HEK293T (cell line): ENCODE measurements at regions not wholly inside any gene's neighbourhood (a gene's known extent, or its start where the extent isn't known, plus 50 kb on each side); places are given as distances from the start of the nearest gene placed in this dataset.

ENCODE experiments used
- ARNT ChIP-seq: fragments of 450-650 bp; IDR thresholded peaks from 2 replicates; pipeline ENCODE4 v1.6.1; 2017; ENCODE audit warnings: mild to moderate bottlenecking
- BHLHE40 ChIP-seq: fragments of 450-650 bp; IDR thresholded peaks from 2 replicates; pipeline ENCODE4 v1.6.1; 2016; ENCODE audit warnings: mild to moderate bottlenecking, moderate library complexity, borderline replicate concordance
- ELF4 ChIP-seq: fragments of 450-650 bp; IDR thresholded peaks from 2 replicates; pipeline ENCODE4 v1.6.1; 2017; ENCODE audit warnings: antibody characterized with exemption
- FOXA1 ChIP-seq: fragments of 450-650 bp; IDR thresholded peaks from 2 replicates; pipeline ENCODE4 v1.6.1; 2016; ENCODE audit warnings: mild to moderate bottlenecking
- FOXK2 ChIP-seq: fragments of 450-650 bp; IDR thresholded peaks from 2 replicates; pipeline ENCODE4 v1.6.1; 2016; ENCODE audit warnings: mild to moderate bottlenecking
- FOXM1 ChIP-seq: fragments of 450-650 bp; IDR thresholded peaks from 2 replicates; pipeline ENCODE4 v1.6.1; 2017; ENCODE audit warnings: mild to moderate bottlenecking, borderline replicate concordance
- HDGF ChIP-seq: fragments of 450-650 bp; IDR thresholded peaks from 2 replicates; pipeline ENCODE4 v1.6.1; 2017; ENCODE audit warnings: antibody characterized with exemption, borderline replicate concordance
- LEF1 ChIP-seq: fragments of 450-650 bp; IDR thresholded peaks from 2 replicates; pipeline ENCODE4 v1.6.1; 2017; ENCODE audit warnings: mild to moderate bottlenecking, borderline replicate concordance
- NFRKB ChIP-seq: fragments of 450-650 bp; IDR thresholded peaks from 2 replicates; pipeline ENCODE4 v1.6.1; 2016; ENCODE audit warnings: mild to moderate bottlenecking, moderate library complexity
- SP1 ChIP-seq: fragments of 450-650 bp; IDR thresholded peaks from 2 replicates; pipeline ENCODE4 v1.6.1; 2017
- SUZ12 ChIP-seq: fragments of 450-650 bp; IDR thresholded peaks from 2 replicates; pipeline ENCODE4 v1.6.1; 2016; ENCODE audit warnings: mild to moderate bottlenecking
- TARDBP ChIP-seq: fragments of 450-650 bp; IDR thresholded peaks from 2 replicates; pipeline ENCODE4 v1.6.1; 2016
- ZNF384 ChIP-seq: fragments of 450-650 bp; IDR thresholded peaks from 2 replicates; pipeline ENCODE4 v1.6.1; 2016

- no peak for TF ChIP-seq FOXK2
- no peak for TF ChIP-seq HDGF
- no peak for TF ChIP-seq ARNT
- no peak for TF ChIP-seq BHLHE40
- TF ChIP-seq TARDBP: no peak
- TF ChIP-seq SP1: no peak
- TF ChIP-seq FOXA1: no peak
- no peak for TF ChIP-seq NFRKB
- TF ChIP-seq SUZ12: no peak
- no peak for TF ChIP-seq ELF4
- TF ChIP-seq LEF1: no peak
- no peak for TF ChIP-seq FOXM1
- no peak for TF ChIP-seq ZNF384
These were observed 254.1 kb upstream of the FBXL7 start for GRCh38 chr5:15245913-15246312.
